ENCODE measurements at regions not wholly inside any gene's neighbourhood (a gene's known extent, or its start where the extent isn't known, plus 50 kb on each side); places are given as distances from the start of the nearest gene placed in this dataset.

GRCh38 chr15:70420948-70421482, 323.3 kb upstream of the TLE3 start:
- no peak for DNase-seq

GRCh38 chr15:70420086-70420947, 322.6 kb upstream of the TLE3 start:
- no peak for DNase-seq

- DNase-seq: no peak
These were observed 321.2 kb upstream of the TLE3 start for GRCh38 chr15:70418943-70419342.

GRCh38 chr15:70417535-70417934, 319.8 kb upstream of the TLE3 start:
- DNase-seq: no peak

- no peak for DNase-seq
These were observed 319.1 kb upstream of the TLE3 start for GRCh38 chr15:70416829-70417228.

GRCh38 chr15:70415398-70415797, 317.7 kb upstream of the TLE3 start:
- no peak for DNase-seq

- no peak for DNase-seq
These were observed 316.9 kb upstream of the TLE3 start for GRCh38 chr15:70414626-70415025.

- DNase-seq: no peak
These were observed 315.1 kb upstream of the TLE3 start for GRCh38 chr15:70412794-70413193.

GRCh38 chr15:70411143-70411863, 313.6 kb upstream of the TLE3 start:
- DNase-seq: no peak

- DNase-seq: no peak
These were observed 312.8 kb upstream of the TLE3 start for GRCh38 chr15:70410371-70410985.

GRCh38 chr15:70409388-70409787, 311.7 kb upstream of the TLE3 start:
- DNase-seq: no peak

GRCh38 chr15:70407955-70408354, 310.2 kb upstream of the TLE3 start:
- DNase-seq: no peak

- DNase-seq: no peak
These were observed 309.6 kb upstream of the TLE3 start for GRCh38 chr15:70407336-70407670.

- DNase-seq: no peak
These were observed 309.1 kb upstream of the TLE3 start for GRCh38 chr15:70406617-70407335.

- DNase-seq: no peak
These were observed 304.0 kb upstream of the TLE3 start for GRCh38 chr15:70401709-70402108.

- DNase-seq: no peak
These were observed 303.2 kb upstream of the TLE3 start for GRCh38 chr15:70400766-70401541.

- no peak for DNase-seq
These were observed 301.5 kb upstream of the TLE3 start for GRCh38 chr15:70399204-70399603.

- no peak for DNase-seq
These were observed 301.0 kb upstream of the TLE3 start for GRCh38 chr15:70398694-70399093.

GRCh38 chr15:70396807-70397206, 299.1 kb upstream of the TLE3 start:
- no peak for DNase-seq

- no peak for DNase-seq
These were observed 297.4 kb upstream of the TLE3 start for GRCh38 chr15:70395164-70395563.

GRCh38 chr15:70390723-70391122, 293.0 kb upstream of the TLE3 start:
- no peak for DNase-seq

- no peak for DNase-seq
These were observed 290.3 kb upstream of the TLE3 start for GRCh38 chr15:70387993-70388392.

Data from stimulated activated CD4-positive, alpha-beta T cell treated with anti-CD3 and anti-CD28 coated beads, Interleukin-1b, Interleukin-23, amount 100 ng/mL, for 48 hours (primary cell).